ENCODE measurements at regions not wholly inside any gene's neighbourhood (a gene's known extent, or its start where the extent isn't known, plus 50 kb on each side); places are given as distances from the start of the nearest gene placed in this dataset.

DNA sequence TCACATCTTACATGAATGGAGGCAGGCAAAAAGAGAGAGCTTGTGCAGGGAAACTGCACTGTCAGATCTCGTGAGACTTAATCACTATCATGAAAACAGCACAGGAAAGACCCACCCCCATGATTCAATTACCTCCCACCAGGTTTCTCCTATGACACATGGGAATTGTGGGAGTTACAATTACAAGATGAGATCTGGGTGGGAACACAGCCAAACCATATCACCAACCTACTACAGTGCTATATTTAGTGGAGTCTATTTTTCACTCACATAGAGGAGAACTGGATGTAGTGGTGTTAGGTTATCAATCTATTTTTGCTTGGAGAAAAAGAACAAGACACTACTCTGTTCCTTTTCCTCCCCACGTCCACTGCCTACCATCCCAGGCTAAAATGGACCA, 276.6 kb downstream of the KCTD12 start:
- TF ChIP-seq, protein P1, sequence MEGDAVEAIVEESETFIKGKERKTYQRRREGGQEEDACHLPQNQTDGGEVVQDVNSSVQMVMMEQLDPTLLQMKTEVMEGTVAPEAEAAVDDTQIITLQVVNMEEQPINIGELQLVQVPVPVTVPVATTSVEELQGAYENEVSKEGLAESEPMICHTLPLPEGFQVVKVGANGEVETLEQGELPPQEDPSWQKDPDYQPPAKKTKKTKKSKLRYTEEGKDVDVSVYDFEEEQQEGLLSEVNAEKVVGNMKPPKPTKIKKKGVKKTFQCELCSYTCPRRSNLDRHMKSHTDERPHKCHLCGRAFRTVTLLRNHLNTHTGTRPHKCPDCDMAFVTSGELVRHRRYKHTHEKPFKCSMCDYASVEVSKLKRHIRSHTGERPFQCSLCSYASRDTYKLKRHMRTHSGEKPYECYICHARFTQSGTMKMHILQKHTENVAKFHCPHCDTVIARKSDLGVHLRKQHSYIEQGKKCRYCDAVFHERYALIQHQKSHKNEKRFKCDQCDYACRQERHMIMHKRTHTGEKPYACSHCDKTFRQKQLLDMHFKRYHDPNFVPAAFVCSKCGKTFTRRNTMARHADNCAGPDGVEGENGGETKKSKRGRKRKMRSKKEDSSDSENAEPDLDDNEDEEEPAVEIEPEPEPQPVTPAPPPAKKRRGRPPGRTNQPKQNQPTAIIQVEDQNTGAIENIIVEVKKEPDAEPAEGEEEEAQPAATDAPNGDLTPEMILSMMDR (IDR thresholded peaks at IDR 0.05): no peak
- no peak for TF ChIP-seq POLR2A (IDR thresholded peaks at IDR 0.05)
